ENCODE measurements at regions not wholly inside any gene's neighbourhood (a gene's known extent, or its start where the extent isn't known, plus 50 kb on each side); places are given as distances from the start of the nearest gene placed in this dataset.

- Histone ChIP-seq H3K9me3 (ENCODE audit: control insufficient read depth, low read depth, low read length) (no peaks in the 10 kb centered on the region), H2BK12ac (ENCODE audit: insufficient read length, low read depth, low read length) (no peak overlapping the region), H2AK5ac (ENCODE audit: insufficient read length, low read length) (no peak overlapping the region), H4K91ac (ENCODE audit: insufficient read length, low read depth, low read length) (no peak overlapping the region), H3K79me2 (ENCODE audit: insufficient read depth, low read length) (no peaks in the 10 kb centered on the region), H2AFZ (ENCODE audit: low read length) (no peak overlapping the region), H3K14ac (ENCODE audit: insufficient read depth, low read length) (no peak overlapping the region), H3K56ac (ENCODE audit: insufficient read length, low read depth, low read length) (no peak overlapping the region), H2BK15ac (ENCODE audit: low read depth, low read length) (no peak overlapping the region), H3K27ac (ENCODE audit: insufficient read length, low read depth, low read length) (no peak overlapping the region), H3K27me3 (ENCODE audit: insufficient read depth, low read length) (no peaks in the 10 kb centered on the region), H4K8ac (replicated peaks; ENCODE audit: insufficient read length, low read depth, low read length) (no peak overlapping the region), H3K23me2 (ENCODE audit: insufficient read length, low read depth, low read length, poor library complexity, severe bottlenecking) (no peaks in the 10 kb centered on the region), H2BK20ac (ENCODE audit: low read depth, low read length, poor library complexity, severe bottlenecking) (no peak overlapping the region), H2BK5ac (ENCODE audit: insufficient read length, low read length) (no peak overlapping the region), H3K4me1 (ENCODE audit: insufficient read depth, low read length) (no peaks in the 10 kb centered on the region; the same call in 1 of the 2 replicates), H3K18ac (ENCODE audit: insufficient read length, low read depth, low read length) (no peak overlapping the region), H4K20me1 (ENCODE audit: control insufficient read depth, insufficient read depth, insufficient read length) (no peaks in the 10 kb centered on the region), H4K5ac (ENCODE audit: insufficient read length, low read depth, low read length) (no peak overlapping the region), H3K23ac (ENCODE audit: insufficient read length, low read depth, low read length) (no peak overlapping the region), H2BK120ac (ENCODE audit: low read depth, low read length, poor library complexity, severe bottlenecking) (no peak overlapping the region), H3K4me2 (ENCODE audit: insufficient read depth, insufficient read length, low read length) (no peak overlapping the region), H3K4ac (ENCODE audit: low read depth, low read length) (no peak overlapping the region), H3K9ac (ENCODE audit: extremely low read depth, insufficient read length, low read length) (no peak overlapping the region), H3K79me1 (ENCODE audit: insufficient read depth, low read depth, low read length, poor library complexity, severe bottlenecking) (no peaks in the 10 kb centered on the region), H3T11ph (ENCODE audit: low read length) (no peak overlapping the region)
- Mint-ChIP-seq H3K9me3 (peaks cover 0 to 2% of the 10 kb centered on the region in 2 experiments; a peak in 3 of 5 replicates), H3K27ac (no peak overlapping the region; a peak in 1 of 7 replicates), H3K4me3 (no peak overlapping the region), H3K27me3 (ENCODE audit: low read depth) (peaks cover 8% of the 10 kb centered on the region), H3K36me3 (ENCODE audit: insufficient read depth in 1 of 3, low read depth in 3 of 3) (no peaks in the 10 kb centered on the region), H3K4me1 (peaks cover 5 to 7% of the 10 kb centered on the region in 2 experiments; a peak in 2 of 4 replicates)
- no peak for DNase-seq
- no peak for TF ChIP-seq CTCF (conservative IDR thresholded peaks at IDR 0.05)
- no CpG with 5 or more reads among the region's 9 CpGs for WGBS (ENCODE audit: extremely low coverage, insufficient read length, low lambda C conversion rate)
Observed at GRCh38 chr20:5395932-5396727, 79.4 kb upstream of the PROKR2 start.

All from H9 (cell line).